ENCODE measurements at regions not wholly inside any gene's neighbourhood (a gene's known extent, or its start where the extent isn't known, plus 50 kb on each side); places are given as distances from the start of the nearest gene placed in this dataset.

DNA sequence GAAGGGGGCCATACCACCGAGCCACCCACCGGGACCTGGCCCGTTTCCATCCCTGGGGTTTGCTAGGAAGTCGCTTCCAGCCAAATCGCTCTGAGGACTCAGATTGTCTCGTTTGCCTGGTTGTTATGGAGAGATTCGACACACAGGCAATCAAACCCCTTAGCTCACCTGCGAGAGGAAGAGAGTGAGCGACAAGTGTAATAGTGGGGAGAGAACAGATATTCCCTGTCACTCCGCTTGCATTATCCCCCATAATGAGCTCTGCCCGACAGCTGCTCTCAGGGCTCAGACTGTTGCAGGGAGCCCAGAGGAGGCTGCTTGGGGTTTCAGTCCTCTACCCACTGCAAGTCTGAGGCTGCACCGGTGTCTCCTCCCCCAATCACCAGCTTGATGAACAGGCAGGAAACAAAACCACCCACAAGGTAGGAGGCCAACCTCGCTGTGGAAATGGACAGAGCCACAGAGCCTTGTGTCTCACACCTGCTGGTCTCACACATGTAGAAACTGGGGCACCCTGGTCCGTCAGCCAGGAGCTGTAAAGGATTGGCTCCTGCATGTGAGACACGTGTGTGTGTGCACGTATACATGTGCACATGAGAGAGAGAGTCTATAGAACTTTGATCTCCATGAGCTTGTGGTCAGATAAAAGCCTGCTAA lies 351.1 kb downstream of the BUD13 start:
- TF ChIP-seq, protein P1, sequence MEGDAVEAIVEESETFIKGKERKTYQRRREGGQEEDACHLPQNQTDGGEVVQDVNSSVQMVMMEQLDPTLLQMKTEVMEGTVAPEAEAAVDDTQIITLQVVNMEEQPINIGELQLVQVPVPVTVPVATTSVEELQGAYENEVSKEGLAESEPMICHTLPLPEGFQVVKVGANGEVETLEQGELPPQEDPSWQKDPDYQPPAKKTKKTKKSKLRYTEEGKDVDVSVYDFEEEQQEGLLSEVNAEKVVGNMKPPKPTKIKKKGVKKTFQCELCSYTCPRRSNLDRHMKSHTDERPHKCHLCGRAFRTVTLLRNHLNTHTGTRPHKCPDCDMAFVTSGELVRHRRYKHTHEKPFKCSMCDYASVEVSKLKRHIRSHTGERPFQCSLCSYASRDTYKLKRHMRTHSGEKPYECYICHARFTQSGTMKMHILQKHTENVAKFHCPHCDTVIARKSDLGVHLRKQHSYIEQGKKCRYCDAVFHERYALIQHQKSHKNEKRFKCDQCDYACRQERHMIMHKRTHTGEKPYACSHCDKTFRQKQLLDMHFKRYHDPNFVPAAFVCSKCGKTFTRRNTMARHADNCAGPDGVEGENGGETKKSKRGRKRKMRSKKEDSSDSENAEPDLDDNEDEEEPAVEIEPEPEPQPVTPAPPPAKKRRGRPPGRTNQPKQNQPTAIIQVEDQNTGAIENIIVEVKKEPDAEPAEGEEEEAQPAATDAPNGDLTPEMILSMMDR (IDR thresholded peaks at IDR 0.05) = no peak
- TF ChIP-seq TCF7L2 (IDR thresholded peaks at IDR 0.05; ENCODE audit: low read depth, low read length) (no peak), POLR2AphosphoS5 (IDR thresholded peaks at IDR 0.05; ENCODE audit: low read depth, low read length) (no peak), SIN3A (IDR thresholded peaks at IDR 0.05; ENCODE audit: borderline replicate concordance, insufficient read depth, low read depth, low read length) (no peak)
- TF ChIP-seq, protein P2, sequence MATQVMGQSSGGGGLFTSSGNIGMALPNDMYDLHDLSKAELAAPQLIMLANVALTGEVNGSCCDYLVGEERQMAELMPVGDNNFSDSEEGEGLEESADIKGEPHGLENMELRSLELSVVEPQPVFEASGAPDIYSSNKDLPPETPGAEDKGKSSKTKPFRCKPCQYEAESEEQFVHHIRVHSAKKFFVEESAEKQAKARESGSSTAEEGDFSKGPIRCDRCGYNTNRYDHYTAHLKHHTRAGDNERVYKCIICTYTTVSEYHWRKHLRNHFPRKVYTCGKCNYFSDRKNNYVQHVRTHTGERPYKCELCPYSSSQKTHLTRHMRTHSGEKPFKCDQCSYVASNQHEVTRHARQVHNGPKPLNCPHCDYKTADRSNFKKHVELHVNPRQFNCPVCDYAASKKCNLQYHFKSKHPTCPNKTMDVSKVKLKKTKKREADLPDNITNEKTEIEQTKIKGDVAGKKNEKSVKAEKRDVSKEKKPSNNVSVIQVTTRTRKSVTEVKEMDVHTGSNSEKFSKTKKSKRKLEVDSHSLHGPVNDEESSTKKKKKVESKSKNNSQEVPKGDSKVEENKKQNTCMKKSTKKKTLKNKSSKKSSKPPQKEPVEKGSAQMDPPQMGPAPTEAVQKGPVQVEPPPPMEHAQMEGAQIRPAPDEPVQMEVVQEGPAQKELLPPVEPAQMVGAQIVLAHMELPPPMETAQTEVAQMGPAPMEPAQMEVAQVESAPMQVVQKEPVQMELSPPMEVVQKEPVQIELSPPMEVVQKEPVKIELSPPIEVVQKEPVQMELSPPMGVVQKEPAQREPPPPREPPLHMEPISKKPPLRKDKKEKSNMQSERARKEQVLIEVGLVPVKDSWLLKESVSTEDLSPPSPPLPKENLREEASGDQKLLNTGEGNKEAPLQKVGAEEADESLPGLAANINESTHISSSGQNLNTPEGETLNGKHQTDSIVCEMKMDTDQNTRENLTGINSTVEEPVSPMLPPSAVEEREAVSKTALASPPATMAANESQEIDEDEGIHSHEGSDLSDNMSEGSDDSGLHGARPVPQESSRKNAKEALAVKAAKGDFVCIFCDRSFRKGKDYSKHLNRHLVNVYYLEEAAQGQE (IDR thresholded peaks at IDR 0.05; ENCODE audit: insufficient read depth in 1 of 2, low read depth in 2 of 2, low read length in 1 of 2) = no peak
